Endothelial cell of umbilical vein (primary cell): ENCODE measurements at regions not wholly inside any gene's neighbourhood (a gene's known extent, or its start where the extent isn't known, plus 50 kb on each side); places are given as distances from the start of the nearest gene placed in this dataset.

Source experiments
- BruUV-seq: library from RNA; stranded (reverse); fragments of 400-500 nt; replicated peaks from 2 replicates; lab custom pipeline; 2021; lab: Mats Ljungman, UMichigan
- CTCF ChIA-PET: fragments of 300-600, 350-600 bp; sonication (Branson Sonifier 250); formaldehyde crosslinking; loops from one replicate; lab custom pipeline; 2021; ENCODE audit warnings: antibody characterized with exemption, inconsistent platforms; lab: Charles Lee
- POLR2A ChIA-PET: fragments of 300-600, 350-600 bp; sonication (Branson Sonifier 250); formaldehyde crosslinking; loops from one replicate; lab custom pipeline; 2021; ENCODE audit warnings: antibody characterized with exemption, inconsistent platforms; lab: Charles Lee
- DNase-seq: peaks from one replicate; pipeline ENCODE4 v3.0.0-alpha.2; 2011; ENCODE audit warnings: low read depth, low spot score
- FAIRE-seq: peaks from 2 replicates; lab custom pipeline; 2011; peaks lifted over from hg19 to GRCh38; lab: Jason Lieb, UNC
- H2AFZ ChIP-seq: 2 replicates; pipeline ENCODE4 v1.6.0; 2012; ENCODE audit warnings: low read depth, low read length, control low read depth, inconsistent platforms
- H3K27ac ChIP-seq: 2 replicates; pipeline ENCODE4 v1.5.1; 2011; ENCODE audit warnings: low read depth, mild to moderate bottlenecking, control low read depth, low read length, moderate library complexity; ENCODE audit not compliant: insufficient read depth
- H3K27me3 ChIP-seq, 2 experiments: 2 replicates each; pipeline versions ENCODE4 v1.6.0 to v1.6.1; 2011; ENCODE audit warnings: low read length in 2 of 2, mixed read lengths in 1 of 2; ENCODE audit not compliant: control insufficient read depth in 2 of 2, insufficient read depth in 2 of 2
- H3K36me3 ChIP-seq, 2 experiments: 2 replicates in 1 of 2; 3 replicates in 1 of 2; pipeline ENCODE4 v1.5.1; 2011; ENCODE audit warnings: low read length in 2 of 2, mild to moderate bottlenecking in 1 of 2, moderate library complexity in 1 of 2; ENCODE audit not compliant: control insufficient read depth in 2 of 2, insufficient read depth in 2 of 2; ENCODE audit errors: extremely low read depth in 1 of 2
- H3K4me1 ChIP-seq: 3 replicates; pipeline ENCODE4 v1.5.1; 2011; ENCODE audit warnings: mild to moderate bottlenecking, low read length; ENCODE audit not compliant: control insufficient read depth, insufficient read depth; ENCODE audit errors: extremely low read depth
- H3K4me2 ChIP-seq: 2 replicates; pipeline ENCODE4 v1.6.1; 2011; ENCODE audit warnings: low read length, control low read depth, mixed read lengths; ENCODE audit not compliant: insufficient read depth
- H3K4me3 ChIP-seq, 3 experiments: fragments of 200-600 bp in 1 of 3; sonication (generic), shearing (Covaris generic) in 1 of 3; replicated peaks in 1 of 3; 2 replicates each; pipeline ENCODE4 v1.5.1; 2011 to 2016; ENCODE audit warnings: control low read depth in 3 of 3, low read length in 3 of 3, mild to moderate bottlenecking in 2 of 3, inconsistent platforms in 1 of 3, low read depth in 1 of 3, moderate library complexity in 1 of 3; ENCODE audit not compliant: insufficient read depth in 1 of 3
- H3K79me2 ChIP-seq: 2 replicates; pipeline ENCODE4 v1.6.0; 2012; ENCODE audit warnings: low read length, inconsistent platforms; ENCODE audit not compliant: control insufficient read depth, insufficient read depth
- H3K9ac ChIP-seq: replicated peaks from 2 replicates; pipeline ENCODE3; 2011; ENCODE audit warnings: low read length, control low read depth; ENCODE audit not compliant: insufficient read depth; ENCODE audit errors: extremely low read depth
- H3K9me1 ChIP-seq: replicated peaks from 3 replicates; pipeline ENCODE4 v1.6.0; 2011; ENCODE audit warnings: mild to moderate bottlenecking, low read length; ENCODE audit not compliant: control insufficient read depth, insufficient read depth; ENCODE audit errors: extremely low read depth
- H3K9me3 ChIP-seq: replicated peaks from 2 replicates; pipeline ENCODE4 v1.5.1; 2012; ENCODE audit warnings: low read length, inconsistent platforms; ENCODE audit not compliant: control insufficient read depth, insufficient read depth
- H4K20me1 ChIP-seq: replicated peaks from 2 replicates; pipeline ENCODE3; 2011; ENCODE audit warnings: mild to moderate bottlenecking, low read length; ENCODE audit not compliant: control insufficient read depth, insufficient read depth; ENCODE audit errors: extremely low read depth
- CTCF ChIP-seq, 2 donors: IDR thresholded peaks; 1 replicate in 1 of 2; 2 replicates in 1 of 2; pipeline ENCODE4 v1.5.1; 2011; ENCODE audit warnings: low read length in 2 of 2, mild to moderate bottlenecking in 2 of 2, moderate library complexity in 2 of 2, control low read depth in 1 of 2, inconsistent platforms in 1 of 2, low read depth in 1 of 2; ENCODE audit not compliant: insufficient read depth in 1 of 2; ENCODE audit errors: extremely low read depth in 1 of 2
- EZH2 ChIP-seq: IDR thresholded peaks from 2 replicates; pipeline ENCODE4 v1.6.1; 2012; ENCODE audit warnings: borderline replicate concordance, low read depth, mild to moderate bottlenecking, moderate library complexity, low read length, inconsistent platforms; ENCODE audit not compliant: severe bottlenecking
- FOS ChIP-seq: IDR thresholded peaks from 2 replicates; pipeline ENCODE4 v1.6.1; 2011; ENCODE audit warnings: mild to moderate bottlenecking, low read length, moderate library complexity, borderline replicate concordance; ENCODE audit not compliant: insufficient read depth
- GATA2 ChIP-seq: IDR thresholded peaks from 2 replicates; pipeline ENCODE4 v1.7.0; 2011; ENCODE audit warnings: low read depth, mild to moderate bottlenecking, moderate library complexity, mixed read lengths, low read length; ENCODE audit not compliant: insufficient read length, insufficient read depth
- JUN ChIP-seq: IDR thresholded peaks from 2 replicates; pipeline ENCODE4 v1.6.1; 2011; ENCODE audit warnings: borderline replicate concordance, low read depth; ENCODE audit not compliant: insufficient read length, insufficient read depth
- MAX ChIP-seq: IDR thresholded peaks from 2 replicates; pipeline ENCODE4 v1.6.1; 2011; ENCODE audit not compliant: insufficient read depth, insufficient read length
- MYC ChIP-seq: IDR thresholded peaks from one replicate; pipeline ENCODE4 v1.6.1; 2011; ENCODE audit warnings: mild to moderate bottlenecking, low read depth, low read length
- POLR2A ChIP-seq: IDR thresholded peaks from 2 replicates; pipeline ENCODE4 v1.6.1; 2012; ENCODE audit warnings: low read depth, mild to moderate bottlenecking, control low read depth, low read length
- POLR2AphosphoS5 ChIP-seq: IDR thresholded peaks from 2 replicates; pipeline ENCODE4 v1.6.1; 2012; ENCODE audit warnings: low read depth, mild to moderate bottlenecking, control low read depth, low read length, moderate library complexity; ENCODE audit not compliant: insufficient read depth
- dilution Hi-C: fragments of 300-500 bp; cut with MboI; formaldehyde crosslinking; loops from one replicate; pipeline ENCODE4 v1.15.0; 2019; ENCODE audit warnings: low sequenced_read_pairs; ENCODE audit not compliant: extremely low pct_ligation_motif_present
- intact Hi-C: fragments of 100-400 bp; cut with micrococcal nuclease; formaldehyde crosslinking; loops from one replicate; pipeline ENCODE4 v1.10.0; 2022

- dilution Hi-C loops, result no loop called here
- H3K27me3 ChIP-seq, result peaks cover 70 to 100% of the 10 kb centered on the region in 2 experiments
Observed at GRCh38 chr5:88662846-88663245, 220.1 kb downstream of the MEF2C start.

More at GRCh38 chr5:88662846-88663245, 220.1 kb downstream of the MEF2C start:
- Histone ChIP-seq H3K79me2 (no peaks in the 10 kb centered on the region), H3K9ac (no peak overlapping the region), H2AFZ (no peak overlapping the region), H4K20me1 (no peaks in the 10 kb centered on the region), H3K4me3 (no peak overlapping the region), H3K4me2 (no peak overlapping the region), H3K27ac (no peak overlapping the region), H3K9me1 (no peaks in the 10 kb centered on the region), H3K9me3 (no peaks in the 10 kb centered on the region), H3K36me3 (no peaks in the 10 kb centered on the region), H3K4me1 (peaks cover 11% of the 10 kb centered on the region)
- FAIRE-seq (no peak), DNase-seq (no peak)
- intact Hi-C loops, result no loop called here
- TF ChIP-seq EZH2 (no peak), POLR2A (no peak), MAX (no peak), GATA2 (no peak), JUN (no peak), POLR2AphosphoS5 (no peak), CTCF (IDR thresholded peaks at IDR 0.05; ENCODE audit: extremely low read depth in 1 of 2, insufficient read depth in 1 of 2, low read depth in 1 of 2, low read length in 2 of 2) (no peak), MYC (no peak), FOS (no peak)
- POLR2A ChIA-PET, result no interaction called here
- no TSS peak for BruUV-seq
- CTCF ChIA-PET, result no interaction called here
